ENCODE measurements at regions not wholly inside any gene's neighbourhood (a gene's known extent, or its start where the extent isn't known, plus 50 kb on each side); places are given as distances from the start of the nearest gene placed in this dataset.

GRCh38 chr13:78786459-78786858 lies 127.5 kb upstream of the OBI1 start:
- TF ChIP-seq POLR2AphosphoS5 (IDR thresholded peaks at IDR 0.05; ENCODE audit: borderline replicate concordance, low read depth, low read length) (no peak), EZH2 (IDR thresholded peaks at IDR 0.05) (no peak), FOXP2 (optimal IDR thresholded peaks at IDR 0.05; ENCODE audit: control extremely low read depth, extremely low read length, insufficient read depth) (no peak)
